Skeletal muscle satellite cell (primary cell): ENCODE measurements at regions not wholly inside any gene's neighbourhood (a gene's known extent, or its start where the extent isn't known, plus 50 kb on each side); places are given as distances from the start of the nearest gene placed in this dataset.

Source experiments
- H3K27me3 ChIP-seq: 2 replicates; pipeline ENCODE4 v1.7.0; 2013; ENCODE audit warnings: low read length; ENCODE audit not compliant: control insufficient read depth, insufficient read depth
- H3K36me3 ChIP-seq: 2 replicates; pipeline ENCODE4 v1.7.0; 2013; ENCODE audit warnings: mild to moderate bottlenecking, control low read depth, low read length; ENCODE audit not compliant: insufficient read depth
- H3K4me1 ChIP-seq: 2 replicates; pipeline ENCODE4 v1.7.0; 2013; ENCODE audit warnings: low read length; ENCODE audit not compliant: control insufficient read depth, insufficient read depth
- H3K4me2 ChIP-seq: 2 replicates; pipeline ENCODE4 v1.7.0; 2013; ENCODE audit warnings: mild to moderate bottlenecking, low read length
- H3K4me3 ChIP-seq: 2 replicates; pipeline ENCODE4 v1.7.0; 2013; ENCODE audit warnings: low read length
- H3K9ac ChIP-seq: 2 replicates; pipeline ENCODE4 v1.7.0; 2013; ENCODE audit warnings: mild to moderate bottlenecking, low read depth, low read length, moderate library complexity
- H3K9me3 ChIP-seq: replicated peaks from 2 replicates; pipeline ENCODE4 v1.7.0; 2013; ENCODE audit warnings: mild to moderate bottlenecking, control low read depth, low read length

DNA sequence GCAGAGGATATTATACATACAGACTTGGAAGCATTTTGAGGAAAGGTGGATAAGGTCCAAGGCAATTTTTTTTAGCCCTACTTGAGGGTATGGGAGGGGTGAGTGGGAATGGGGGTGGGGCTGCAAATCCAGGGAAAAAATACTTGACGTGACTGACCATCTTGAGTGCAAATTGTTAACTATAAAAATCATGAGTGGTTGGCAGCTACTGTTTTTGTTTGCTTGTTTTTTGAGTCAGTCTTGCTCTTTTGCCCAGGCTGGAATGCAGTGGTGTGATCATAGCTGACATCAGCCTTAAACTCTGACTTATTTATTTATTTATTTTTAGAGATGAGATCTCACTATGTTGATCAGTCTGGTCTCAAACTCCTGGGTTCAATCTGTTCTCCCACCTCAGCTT, 458.8 kb downstream of the PIK3C3 start:
- peak overlapping the region; percentile 55 for H3K9ac ChIP-seq
- H3K27me3 ChIP-seq: no peaks in the 10 kb centered on the region
- H3K4me3 ChIP-seq: peak overlapping the region; percentile 32
- H3K4me2 ChIP-seq: peak overlapping the region; percentile 49
- no peaks in the 10 kb centered on the region for H3K36me3 ChIP-seq
- H3K9me3 ChIP-seq: peaks cover 2% of the 10 kb centered on the region
- H3K4me1 ChIP-seq: peaks cover 40% of the 10 kb centered on the region

GRCh38 chr18:42414756-42415454, 459.9 kb downstream of the PIK3C3 start:
- H3K36me3 ChIP-seq: no peaks in the 10 kb centered on the region
- H3K9me3 ChIP-seq: no peaks in the 10 kb centered on the region
- H3K4me3 ChIP-seq: peak overlapping the region; percentile 36
- H3K27me3 ChIP-seq: no peaks in the 10 kb centered on the region
- H3K4me2 ChIP-seq: peak overlapping the region; percentile 62
- peaks cover 40% of the 10 kb centered on the region for H3K4me1 ChIP-seq
- peak overlapping the region; percentile 55 for H3K9ac ChIP-seq

GRCh38 chr18:42417189-42417588, 462.2 kb downstream of the PIK3C3 start:
- Histone ChIP-seq H3K9me3 (no peaks in the 10 kb centered on the region), H3K4me2 (no peak overlapping the region), H3K9ac (no peak overlapping the region), H3K36me3 (no peaks in the 10 kb centered on the region), H3K4me1 (peaks cover 40% of the 10 kb centered on the region), H3K27me3 (no peaks in the 10 kb centered on the region), H3K4me3 (no peak overlapping the region)

DNA sequence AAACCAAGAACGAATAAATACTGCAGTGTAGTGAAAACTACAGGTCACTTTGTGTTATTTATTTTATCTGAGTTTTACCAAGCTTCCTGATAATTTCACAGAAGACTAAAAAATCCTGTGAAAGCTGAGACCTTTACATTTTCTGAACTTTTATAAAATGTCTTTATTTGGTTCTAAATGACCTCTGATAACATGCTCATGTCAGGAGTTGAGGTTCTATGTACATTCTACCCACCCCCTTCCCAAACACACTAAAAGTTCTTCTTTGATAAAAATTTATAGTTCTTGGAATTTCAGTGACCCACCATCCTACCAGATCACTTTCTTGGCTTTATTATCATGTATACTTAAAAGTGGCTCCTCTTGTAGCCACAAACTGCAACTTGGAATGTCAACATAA, 463.1 kb downstream of the PIK3C3 start:
- H3K4me2 ChIP-seq: no peak overlapping the region
- H3K36me3 ChIP-seq: no peaks in the 10 kb centered on the region
- H3K9me3 ChIP-seq: no peaks in the 10 kb centered on the region
- no peak overlapping the region for H3K4me3 ChIP-seq
- peaks cover 30% of the 10 kb centered on the region for H3K4me1 ChIP-seq
- H3K9ac ChIP-seq: no peak overlapping the region
- H3K27me3 ChIP-seq: no peaks in the 10 kb centered on the region

DNA sequence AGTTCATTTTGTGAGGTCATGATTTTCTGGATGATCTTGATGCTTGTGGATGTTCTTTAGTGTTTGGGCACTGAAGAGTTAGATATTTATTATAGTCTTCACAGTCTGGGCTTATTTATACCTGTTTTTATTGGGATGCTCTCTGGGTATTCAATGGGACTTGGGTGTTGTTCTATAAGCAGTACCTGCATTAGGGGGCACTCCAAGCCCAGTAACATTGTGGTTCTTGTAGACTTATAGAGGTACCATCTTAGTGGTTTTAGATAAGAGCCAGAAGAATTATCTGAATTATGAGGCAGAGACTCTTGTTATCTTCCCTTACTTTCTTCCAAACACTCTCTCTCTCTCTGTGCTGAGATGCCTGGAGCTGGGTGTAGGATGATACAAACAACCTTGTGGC, 470.0 kb downstream of the PIK3C3 start:
- Histone ChIP-seq H3K9me3 (no peaks in the 10 kb centered on the region), H3K4me2 (no peak overlapping the region), H3K27me3 (no peaks in the 10 kb centered on the region), H3K9ac (no peak overlapping the region), H3K36me3 (no peaks in the 10 kb centered on the region), H3K4me3 (no peak overlapping the region), H3K4me1 (no peaks in the 10 kb centered on the region)

- no peaks in the 10 kb centered on the region for H3K27me3 ChIP-seq
- no peaks in the 10 kb centered on the region for H3K4me1 ChIP-seq
- H3K36me3 ChIP-seq: no peaks in the 10 kb centered on the region
- H3K4me3 ChIP-seq: no peak overlapping the region
- H3K4me2 ChIP-seq: no peak overlapping the region
- H3K9ac ChIP-seq: no peak overlapping the region
- H3K9me3 ChIP-seq: no peaks in the 10 kb centered on the region
Measured at GRCh38 chr18:42426496-42427015, 471.5 kb downstream of the PIK3C3 start.

GRCh38 chr18:42429196-42429595, 474.2 kb downstream of the PIK3C3 start:
- Histone ChIP-seq H3K9ac (no peak overlapping the region), H3K9me3 (no peaks in the 10 kb centered on the region), H3K36me3 (no peaks in the 10 kb centered on the region), H3K4me2 (no peak overlapping the region), H3K27me3 (no peaks in the 10 kb centered on the region), H3K4me1 (no peaks in the 10 kb centered on the region), H3K4me3 (no peak overlapping the region)

DNA sequence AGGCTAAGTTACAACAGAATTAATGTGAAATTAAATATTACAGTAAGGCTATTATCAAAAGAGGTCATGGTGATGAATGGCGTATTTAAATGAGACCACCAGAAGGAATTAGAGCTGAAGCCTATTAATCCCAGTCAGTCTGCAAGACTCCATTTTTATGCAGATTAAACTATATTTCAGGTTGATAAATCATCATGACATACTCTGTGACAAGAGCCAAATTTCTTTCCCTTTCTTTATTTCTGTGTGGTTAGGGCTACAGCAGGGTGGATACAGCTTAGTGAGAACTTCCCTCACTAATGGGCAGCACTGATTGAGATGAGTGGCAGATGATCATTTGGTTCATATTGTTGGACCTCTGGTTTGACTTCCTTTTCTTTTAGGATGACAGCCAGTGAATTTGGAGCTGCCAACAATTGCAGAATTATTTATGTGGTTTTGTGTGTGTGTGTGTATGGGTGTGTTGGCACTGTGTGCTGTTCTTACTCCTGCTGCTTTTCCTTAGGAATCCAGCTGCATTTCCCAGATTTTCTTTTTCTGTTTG, 481.3 kb downstream of the PIK3C3 start:
- H3K9me3 ChIP-seq: no peaks in the 10 kb centered on the region
- H3K4me3 ChIP-seq: no peak overlapping the region
- no peak overlapping the region for H3K9ac ChIP-seq
- H3K4me2 ChIP-seq: no peak overlapping the region
- H3K36me3 ChIP-seq: no peaks in the 10 kb centered on the region
- H3K27me3 ChIP-seq: no peaks in the 10 kb centered on the region
- H3K4me1 ChIP-seq: no peaks in the 10 kb centered on the region

GRCh38 chr18:42437001-42437400, 482.0 kb downstream of the PIK3C3 start:
- H3K36me3 ChIP-seq: no peaks in the 10 kb centered on the region
- no peaks in the 10 kb centered on the region for H3K27me3 ChIP-seq
- no peaks in the 10 kb centered on the region for H3K9me3 ChIP-seq
- no peaks in the 10 kb centered on the region for H3K4me1 ChIP-seq
- H3K4me2 ChIP-seq: no peak overlapping the region
- H3K9ac ChIP-seq: no peak overlapping the region
- H3K4me3 ChIP-seq: no peak overlapping the region

DNA sequence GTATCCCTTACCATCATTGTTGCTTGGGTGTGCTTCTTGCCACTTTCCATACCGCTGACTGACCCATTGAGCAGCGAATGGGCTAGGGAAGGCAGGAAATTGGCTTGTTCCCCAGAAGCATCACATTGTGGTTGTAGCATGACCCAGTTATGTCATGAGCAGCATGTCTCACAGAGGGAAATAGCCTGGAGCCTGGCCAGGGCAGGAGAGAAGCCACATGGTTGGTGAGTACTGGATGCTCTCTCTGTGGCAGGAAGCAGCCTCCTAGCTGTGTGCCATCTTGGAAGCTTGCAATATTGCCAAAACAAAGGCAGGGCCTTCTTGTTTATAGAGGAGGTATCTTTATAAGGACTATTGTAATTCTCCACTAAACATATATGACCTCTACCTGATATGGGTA, 482.6 kb downstream of the PIK3C3 start:
- no peak overlapping the region for H3K4me3 ChIP-seq
- no peak overlapping the region for H3K9ac ChIP-seq
- H3K36me3 ChIP-seq: no peaks in the 10 kb centered on the region
- no peaks in the 10 kb centered on the region for H3K4me1 ChIP-seq
- no peaks in the 10 kb centered on the region for H3K27me3 ChIP-seq
- H3K4me2 ChIP-seq: no peak overlapping the region
- no peaks in the 10 kb centered on the region for H3K9me3 ChIP-seq

- H3K9ac ChIP-seq: no peak overlapping the region
- H3K9me3 ChIP-seq: peaks cover 8% of the 10 kb centered on the region
- H3K4me1 ChIP-seq: peaks cover 22% of the 10 kb centered on the region
- no peaks in the 10 kb centered on the region for H3K36me3 ChIP-seq
- no peak overlapping the region for H3K4me2 ChIP-seq
- H3K4me3 ChIP-seq: no peak overlapping the region
- H3K27me3 ChIP-seq: no peaks in the 10 kb centered on the region
Measured at GRCh38 chr18:42442656-42443055, 487.6 kb downstream of the PIK3C3 start.

- H3K9ac ChIP-seq: no peak overlapping the region
- H3K4me2 ChIP-seq: no peak overlapping the region
- no peaks in the 10 kb centered on the region for H3K27me3 ChIP-seq
- no peaks in the 10 kb centered on the region for H3K36me3 ChIP-seq
- peaks cover 14% of the 10 kb centered on the region for H3K9me3 ChIP-seq
- no peak overlapping the region for H3K4me3 ChIP-seq
- peaks cover 22% of the 10 kb centered on the region for H3K4me1 ChIP-seq
Measured at GRCh38 chr18:42444349-42444748, 489.3 kb downstream of the PIK3C3 start.
